ENCODE measurements at regions not wholly inside any gene's neighbourhood (a gene's known extent, or its start where the extent isn't known, plus 50 kb on each side); places are given as distances from the start of the nearest gene placed in this dataset.
"Not testable (repeated sequence)": the region's sequence is repeated elsewhere in the genome, so short reads cannot be mapped to it uniquely, and the experiment has no call there.

- TF ChIP-seq YY1 (IDR thresholded peaks at IDR 0.05; ENCODE audit: insufficient read depth, insufficient read length), result no peak
- no peak for TF ChIP-seq ZNF274 (IDR thresholded peaks at IDR 0.05; ENCODE audit: low read depth, low read length)
- TF ChIP-seq SUZ12 (IDR thresholded peaks at IDR 0.05; ENCODE audit: extremely low read depth, insufficient read depth, insufficient read length), result no peak
- DNase-seq (ENCODE audit: low read depth, low spot score), result no peak
- no peaks in the 10 kb centered on the region for H3K9me3 ChIP-seq (ENCODE audit: insufficient read depth, low read length)
Measured at GRCh38 chr7:153537271-153537670, 514.9 kb upstream of the DPP6 start.

GRCh38 chr7:153541903-153542302, 510.3 kb upstream of the DPP6 start:
- H3K4me1 ChIP-seq (ENCODE audit: insufficient read depth, insufficient read length), result no peaks in the 10 kb centered on the region
- no peak overlapping the region for H3K4me3 ChIP-seq (ENCODE audit: insufficient read length, low read depth)
- no peak overlapping the region for H3K9ac ChIP-seq (ENCODE audit: insufficient read length, low read depth)
- DNase-seq (ENCODE audit: low read depth, low spot score), result no peak
- no peaks in the 10 kb centered on the region for H3K27me3 ChIP-seq (ENCODE audit: insufficient read depth, insufficient read length)
- no peak for TF ChIP-seq YY1 (IDR thresholded peaks at IDR 0.05; ENCODE audit: insufficient read depth, insufficient read length)
- no peak for TF ChIP-seq SUZ12 (IDR thresholded peaks at IDR 0.05; ENCODE audit: extremely low read depth, insufficient read depth, insufficient read length)
- TF ChIP-seq ZNF274 (IDR thresholded peaks at IDR 0.05; ENCODE audit: low read depth, low read length), result no peak
- no peaks in the 10 kb centered on the region for H3K9me3 ChIP-seq (ENCODE audit: insufficient read depth, low read length)
- H3K36me3 ChIP-seq (ENCODE audit: insufficient read depth, insufficient read length, low read length), result no peaks in the 10 kb centered on the region

More at GRCh38 chr7:153537271-153537670, 514.9 kb upstream of the DPP6 start:
- Histone ChIP-seq H3K9ac (ENCODE audit: insufficient read length, low read depth) (no peak overlapping the region), H3K4me3 (ENCODE audit: insufficient read length, low read depth) (no peak overlapping the region), H3K4me1 (ENCODE audit: insufficient read depth, insufficient read length) (no peaks in the 10 kb centered on the region), H3K27me3 (ENCODE audit: insufficient read depth, insufficient read length) (no peaks in the 10 kb centered on the region), H3K36me3 (ENCODE audit: insufficient read depth, insufficient read length, low read length) (no peaks in the 10 kb centered on the region)

- Histone ChIP-seq H3K4me1 (ENCODE audit: insufficient read depth, insufficient read length) (no peaks in the 10 kb centered on the region), H3K27me3 (ENCODE audit: insufficient read depth, insufficient read length) (no peaks in the 10 kb centered on the region), H3K9me3 (ENCODE audit: insufficient read depth, low read length) (no peaks in the 10 kb centered on the region), H3K4me3 (ENCODE audit: insufficient read length, low read depth) (no peak overlapping the region), H3K9ac (ENCODE audit: insufficient read length, low read depth) (no peak overlapping the region), H3K36me3 (ENCODE audit: insufficient read depth, insufficient read length, low read length) (no peaks in the 10 kb centered on the region)
- TF ChIP-seq YY1 (IDR thresholded peaks at IDR 0.05; ENCODE audit: insufficient read depth, insufficient read length) (no peak), SUZ12 (IDR thresholded peaks at IDR 0.05; ENCODE audit: extremely low read depth, insufficient read depth, insufficient read length) (no peak), ZNF274 (IDR thresholded peaks at IDR 0.05; ENCODE audit: low read depth, low read length) (no peak)
- no peak for DNase-seq (ENCODE audit: low read depth, low spot score)
Measured at GRCh38 chr7:153543232-153543631, 509.0 kb upstream of the DPP6 start.

GRCh38 chr7:153550173-153550572, 502.0 kb upstream of the DPP6 start:
- Histone ChIP-seq H3K4me3 (ENCODE audit: insufficient read length, low read depth) (no peak overlapping the region), H3K9me3 (ENCODE audit: insufficient read depth, low read length) (no peaks in the 10 kb centered on the region), H3K36me3 (ENCODE audit: insufficient read depth, insufficient read length, low read length) (no peaks in the 10 kb centered on the region), H3K9ac (ENCODE audit: insufficient read length, low read depth) (no peak overlapping the region), H3K4me1 (ENCODE audit: insufficient read depth, insufficient read length) (no peaks in the 10 kb centered on the region), H3K27me3 (ENCODE audit: insufficient read depth, insufficient read length) (no peaks in the 10 kb centered on the region)
- no peak for DNase-seq (ENCODE audit: low read depth, low spot score)
- TF ChIP-seq ZNF274 (IDR thresholded peaks at IDR 0.05; ENCODE audit: low read depth, low read length) (no peak), SUZ12 (IDR thresholded peaks at IDR 0.05; ENCODE audit: extremely low read depth, insufficient read depth, insufficient read length) (no peak), YY1 (IDR thresholded peaks at IDR 0.05; ENCODE audit: insufficient read depth, insufficient read length) (no peak)

GRCh38 chr7:153564391-153564790, 487.8 kb upstream of the DPP6 start:
- DNase-seq (ENCODE audit: low read depth, low spot score), result no peak
- no peaks in the 10 kb centered on the region for H3K36me3 ChIP-seq (ENCODE audit: insufficient read depth, insufficient read length, low read length)
- no peak overlapping the region for H3K9ac ChIP-seq (ENCODE audit: insufficient read length, low read depth)
- TF ChIP-seq ZNF274 (IDR thresholded peaks at IDR 0.05; ENCODE audit: low read depth, low read length), result no peak
- no peak for TF ChIP-seq SUZ12 (IDR thresholded peaks at IDR 0.05; ENCODE audit: extremely low read depth, insufficient read depth, insufficient read length)
- no peak for TF ChIP-seq YY1 (IDR thresholded peaks at IDR 0.05; ENCODE audit: insufficient read depth, insufficient read length)
- H3K4me3 ChIP-seq (ENCODE audit: insufficient read length, low read depth), result no peak overlapping the region
- H3K9me3 ChIP-seq (ENCODE audit: insufficient read depth, low read length), result peaks cover 23% of the 10 kb centered on the region; the same call in 1 of the 2 replicates
- no peaks in the 10 kb centered on the region for H3K4me1 ChIP-seq (ENCODE audit: insufficient read depth, insufficient read length)
- no peaks in the 10 kb centered on the region for H3K27me3 ChIP-seq (ENCODE audit: insufficient read depth, insufficient read length)

- no peak for TF ChIP-seq ZNF274 (IDR thresholded peaks at IDR 0.05; ENCODE audit: low read depth, low read length)
- no peak for TF ChIP-seq YY1 (IDR thresholded peaks at IDR 0.05; ENCODE audit: insufficient read depth, insufficient read length)
- TF ChIP-seq SUZ12 (IDR thresholded peaks at IDR 0.05; ENCODE audit: extremely low read depth, insufficient read depth, insufficient read length), result no peak
- no peaks in the 10 kb centered on the region for H3K4me1 ChIP-seq (ENCODE audit: insufficient read depth, insufficient read length)
- H3K4me3 ChIP-seq (ENCODE audit: insufficient read length, low read depth), result no peak overlapping the region
- no peak for DNase-seq (ENCODE audit: low read depth, low spot score)
- H3K36me3 ChIP-seq (ENCODE audit: insufficient read depth, insufficient read length, low read length), result no peaks in the 10 kb centered on the region
- H3K9ac ChIP-seq (ENCODE audit: insufficient read length, low read depth), result no peak overlapping the region
- peaks cover 32% of the 10 kb centered on the region; the same call in 1 of the 2 replicates for H3K9me3 ChIP-seq (ENCODE audit: insufficient read depth, low read length)
- H3K27me3 ChIP-seq (ENCODE audit: insufficient read depth, insufficient read length), result no peaks in the 10 kb centered on the region
Measured at GRCh38 chr7:153566324-153566723, 485.9 kb upstream of the DPP6 start.

- Histone ChIP-seq H3K4me3 (ENCODE audit: insufficient read length, low read depth) (no peak overlapping the region), H3K4me1 (ENCODE audit: insufficient read depth, insufficient read length) (no peaks in the 10 kb centered on the region), H3K36me3 (ENCODE audit: insufficient read depth, insufficient read length, low read length) (no peaks in the 10 kb centered on the region), H3K9ac (ENCODE audit: insufficient read length, low read depth) (no peak overlapping the region), H3K9me3 (ENCODE audit: insufficient read depth, low read length) (peaks cover 37% of the 10 kb centered on the region; the same call in 1 of the 2 replicates), H3K27me3 (ENCODE audit: insufficient read depth, insufficient read length) (no peaks in the 10 kb centered on the region)
- DNase-seq (ENCODE audit: low read depth, low spot score), result no peak
- TF ChIP-seq ZNF274 (IDR thresholded peaks at IDR 0.05; ENCODE audit: low read depth, low read length), result no peak
- no peak for TF ChIP-seq SUZ12 (IDR thresholded peaks at IDR 0.05; ENCODE audit: extremely low read depth, insufficient read depth, insufficient read length)
- TF ChIP-seq YY1 (IDR thresholded peaks at IDR 0.05; ENCODE audit: insufficient read depth, insufficient read length), result no peak
Measured at GRCh38 chr7:153567426-153567825, 484.8 kb upstream of the DPP6 start.

GRCh38 chr7:153569520-153569919, 482.7 kb upstream of the DPP6 start:
- H3K27me3 ChIP-seq (ENCODE audit: insufficient read depth, insufficient read length); H3K36me3 ChIP-seq (ENCODE audit: insufficient read depth, insufficient read length, low read length); H3K9ac ChIP-seq (ENCODE audit: insufficient read length, low read depth); H3K4me1 ChIP-seq (ENCODE audit: insufficient read depth, insufficient read length); DNase-seq (ENCODE audit: low read depth, low spot score); H3K4me3 ChIP-seq (ENCODE audit: insufficient read length, low read depth): not testable (repeated sequence)
- peaks cover 37% of the 10 kb centered on the region; the same call in 1 of the 2 replicates for H3K9me3 ChIP-seq (ENCODE audit: insufficient read depth, low read length)

All from NT2/D1 (cell line).